WTC11 (cell line): ENCODE measurements at regions not wholly inside any gene's neighbourhood (a gene's known extent, or its start where the extent isn't known, plus 50 kb on each side); places are given as distances from the start of the nearest gene placed in this dataset.

Source experiments
- ATAC-seq: fragments of 200-7000 bp; cut with Tn5 transposase; 2 replicates; pipeline ENCODE4 v1.10.0; 2021; ENCODE audit warnings: mild to moderate bottlenecking, moderate library complexity
- CTCF ChIA-PET: fragments of 300-600 bp; sonication (Branson Sonifier 250); formaldehyde crosslinking; loops from one replicate; lab custom pipeline; 2021; ENCODE audit warnings: antibody characterized with exemption; lab: Charles Lee
- POLR2A ChIA-PET: fragments of 350-600 bp; sonication (Branson Sonifier 250); formaldehyde crosslinking; loops from one replicate; lab custom pipeline; 2021; ENCODE audit warnings: antibody characterized with exemption; lab: Charles Lee
- DNase-seq: peaks from one replicate; pipeline ENCODE4 v3.0.0; 2021; ENCODE audit warnings: low spot score
- H3K27ac Mint-ChIP-seq: 2 replicates; pipeline ENCODE4 v1.8.0; 2021; ENCODE audit warnings: mixed read lengths
- H3K27me3 Mint-ChIP-seq: 2 replicates; pipeline ENCODE4 v1.8.0; 2021; ENCODE audit warnings: low read depth, mild to moderate bottlenecking, moderate library complexity, mixed read lengths
- H3K36me3 Mint-ChIP-seq: 2 replicates; pipeline ENCODE4 v1.8.0; 2021; ENCODE audit warnings: mixed read lengths
- H3K4me1 Mint-ChIP-seq: 2 replicates; pipeline ENCODE4 v1.8.0; 2022; ENCODE audit warnings: mixed read lengths
- H3K4me3 Mint-ChIP-seq: 2 replicates; pipeline ENCODE4 v1.8.0; 2021; ENCODE audit warnings: mild to moderate bottlenecking, moderate library complexity, mixed read lengths
- H3K9me3 Mint-ChIP-seq: 2 replicates; pipeline ENCODE4 v1.8.0; 2021; ENCODE audit warnings: mixed read lengths
- CREB1 ChIP-seq: sonication (generic); formaldehyde crosslinking; IDR thresholded peaks from 2 replicates; pipeline ENCODE4 v1.8.0; 2023; ENCODE audit warnings: mild to moderate bottlenecking, missing genetic modification reagents
- CREM ChIP-seq: sonication (generic); formaldehyde crosslinking; IDR thresholded peaks from 2 replicates; pipeline ENCODE4 v1.8.1; 2022; ENCODE audit warnings: mild to moderate bottlenecking, missing genetic modification reagents, moderate library complexity
- GTF2I ChIP-seq: fragments of 250-450 bp; sonication (Bioruptor Pico); conservative IDR thresholded peaks from 2 replicates; pipeline ENCODE4 v1.4.0; 2021; ENCODE audit warnings: mild to moderate bottlenecking
- IRF2 ChIP-seq: sonication (generic); formaldehyde crosslinking; IDR thresholded peaks from 2 replicates; pipeline ENCODE4 v1.8.0; 2022; ENCODE audit warnings: low read depth, missing genetic modification reagents, borderline replicate concordance
- JUN ChIP-seq: sonication (generic); formaldehyde crosslinking; IDR thresholded peaks from 2 replicates; pipeline ENCODE4 v1.8.0; 2023; ENCODE audit warnings: mild to moderate bottlenecking, missing genetic modification reagents
- NFE2L1 ChIP-seq: sonication (generic); formaldehyde crosslinking; IDR thresholded peaks from 2 replicates; pipeline ENCODE4 v1.8.1; 2023; ENCODE audit warnings: missing genetic modification reagents
- TCF7 ChIP-seq: sonication (generic); formaldehyde crosslinking; IDR thresholded peaks from 2 replicates; pipeline ENCODE4 v1.8.0; 2022; ENCODE audit warnings: mild to moderate bottlenecking, low read depth, missing genetic modification reagents, moderate library complexity
- ZNF121 ChIP-seq: sonication (generic); formaldehyde crosslinking; IDR thresholded peaks from 2 replicates; pipeline ENCODE4 v1.8.0; 2023; ENCODE audit warnings: missing genetic modification reagents
- ZNF138 ChIP-seq: sonication (generic); formaldehyde crosslinking; conservative IDR thresholded peaks from 2 replicates; pipeline ENCODE4 v1.8.1; 2022; ENCODE audit warnings: mild to moderate bottlenecking, moderate library complexity, missing genetic modification reagents
- ZNF416 ChIP-seq: fragments of 250-450 bp; sonication (Bioruptor Pico); IDR thresholded peaks from 2 replicates; pipeline ENCODE4 v1.9.0; 2021; ENCODE audit warnings: mild to moderate bottlenecking, inconsistent platforms
- ZNF423 ChIP-seq: fragments of 250-450 bp; sonication (Bioruptor Pico); IDR thresholded peaks from 2 replicates; pipeline ENCODE4 v2.1.2; 2022; ENCODE audit warnings: mild to moderate bottlenecking, moderate library complexity
- TF ChIP-seq, protein P1 (sequence below): fragments of 200-600 bp; IDR thresholded peaks from 2 replicates; pipeline ENCODE4 v1.8.0; 2022; ENCODE audit warnings: antibody characterized with exemption
- TF ChIP-seq, protein P2 (sequence below): sonication (generic); formaldehyde crosslinking; IDR thresholded peaks from 2 replicates; pipeline ENCODE4 v1.8.1; 2022; ENCODE audit warnings: low read depth, mild to moderate bottlenecking, moderate library complexity, missing genetic modification reagents, borderline replicate concordance
- TF ChIP-seq, protein P3 (sequence below): sonication (generic); formaldehyde crosslinking; IDR thresholded peaks from 2 replicates; pipeline ENCODE4 v1.8.1; 2022; ENCODE audit warnings: mild to moderate bottlenecking, missing genetic modification reagents, moderate library complexity, borderline replicate concordance
- TF ChIP-seq, protein P4 (sequence below): sonication (generic); formaldehyde crosslinking; IDR thresholded peaks from 2 replicates; pipeline ENCODE4 v1.8.0; 2022; ENCODE audit warnings: mild to moderate bottlenecking, missing genetic modification reagents
- TF ChIP-seq, protein P5 (sequence below): sonication (generic); formaldehyde crosslinking; IDR thresholded peaks from 2 replicates; pipeline ENCODE4 v1.8.0; 2022; ENCODE audit warnings: mild to moderate bottlenecking, missing genetic modification reagents
- TF ChIP-seq, protein P6 (sequence below): fragments of 250-450 bp; sonication (Bioruptor Pico); IDR thresholded peaks from 2 replicates; pipeline ENCODE4 v2.1.2; 2022; ENCODE audit warnings: mild to moderate bottlenecking, moderate library complexity
- TF ChIP-seq, protein P7 (sequence below): sonication (generic); formaldehyde crosslinking; IDR thresholded peaks from 2 replicates; pipeline ENCODE4 v1.8.0; 2023; ENCODE audit warnings: missing genetic modification reagents
- TF ChIP-seq, protein P8 (sequence below): fragments of 250-450 bp; sonication (Bioruptor Pico); IDR thresholded peaks from 2 replicates; pipeline ENCODE4 v1.9.0; 2021; ENCODE audit warnings: mild to moderate bottlenecking, borderline replicate concordance
- TF ChIP-seq, protein P9 (sequence below): sonication (generic); formaldehyde crosslinking; IDR thresholded peaks from 2 replicates; pipeline ENCODE4 v1.8.1; 2022; ENCODE audit warnings: mild to moderate bottlenecking, moderate library complexity, missing genetic modification reagents
- TF ChIP-seq, protein P10 (sequence below): sonication (generic); formaldehyde crosslinking; IDR thresholded peaks from 2 replicates; pipeline ENCODE4 v1.8.0; 2022; ENCODE audit warnings: mild to moderate bottlenecking, missing genetic modification reagents

DNA sequence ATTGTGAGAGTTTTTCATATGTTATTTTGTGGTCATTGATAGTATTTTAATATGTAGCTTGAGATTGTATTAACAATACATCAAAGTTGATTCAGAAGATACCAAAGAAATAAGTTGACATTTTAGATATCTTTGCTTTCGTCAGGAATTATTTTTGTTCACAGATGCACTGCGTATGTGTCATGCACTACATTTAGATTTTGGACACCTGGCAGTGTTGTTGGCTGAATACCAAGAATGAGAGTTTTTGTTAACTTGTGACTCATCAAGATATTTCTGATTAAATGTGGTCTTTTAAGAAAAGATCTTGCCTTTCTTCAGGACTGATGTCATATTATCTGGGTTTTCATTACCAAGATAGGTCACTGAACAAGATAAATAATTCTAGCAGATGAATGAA, 633.4 kb downstream of the CENPC start:
- ChIA-PET POLR2A (no interaction called here), CTCF (no interaction called here)
- Mint-ChIP-seq H3K4me3 (no peak overlapping the region), H3K4me1 (no peaks in the 10 kb centered on the region), H3K36me3 (no peaks in the 10 kb centered on the region), H3K9me3 (no peaks in the 10 kb centered on the region), H3K27me3 (no peaks in the 10 kb centered on the region), H3K27ac (no peak overlapping the region)
- DNase-seq (no peak), ATAC-seq (no peak)
- no peak for TF ChIP-seq ZNF121 (CRISPR knock-in tag)
- no peak for TF ChIP-seq JUN (CRISPR knock-in tag)
- TF ChIP-seq, protein P1, sequence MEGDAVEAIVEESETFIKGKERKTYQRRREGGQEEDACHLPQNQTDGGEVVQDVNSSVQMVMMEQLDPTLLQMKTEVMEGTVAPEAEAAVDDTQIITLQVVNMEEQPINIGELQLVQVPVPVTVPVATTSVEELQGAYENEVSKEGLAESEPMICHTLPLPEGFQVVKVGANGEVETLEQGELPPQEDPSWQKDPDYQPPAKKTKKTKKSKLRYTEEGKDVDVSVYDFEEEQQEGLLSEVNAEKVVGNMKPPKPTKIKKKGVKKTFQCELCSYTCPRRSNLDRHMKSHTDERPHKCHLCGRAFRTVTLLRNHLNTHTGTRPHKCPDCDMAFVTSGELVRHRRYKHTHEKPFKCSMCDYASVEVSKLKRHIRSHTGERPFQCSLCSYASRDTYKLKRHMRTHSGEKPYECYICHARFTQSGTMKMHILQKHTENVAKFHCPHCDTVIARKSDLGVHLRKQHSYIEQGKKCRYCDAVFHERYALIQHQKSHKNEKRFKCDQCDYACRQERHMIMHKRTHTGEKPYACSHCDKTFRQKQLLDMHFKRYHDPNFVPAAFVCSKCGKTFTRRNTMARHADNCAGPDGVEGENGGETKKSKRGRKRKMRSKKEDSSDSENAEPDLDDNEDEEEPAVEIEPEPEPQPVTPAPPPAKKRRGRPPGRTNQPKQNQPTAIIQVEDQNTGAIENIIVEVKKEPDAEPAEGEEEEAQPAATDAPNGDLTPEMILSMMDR, result no peak
- TF ChIP-seq, protein P2, sequence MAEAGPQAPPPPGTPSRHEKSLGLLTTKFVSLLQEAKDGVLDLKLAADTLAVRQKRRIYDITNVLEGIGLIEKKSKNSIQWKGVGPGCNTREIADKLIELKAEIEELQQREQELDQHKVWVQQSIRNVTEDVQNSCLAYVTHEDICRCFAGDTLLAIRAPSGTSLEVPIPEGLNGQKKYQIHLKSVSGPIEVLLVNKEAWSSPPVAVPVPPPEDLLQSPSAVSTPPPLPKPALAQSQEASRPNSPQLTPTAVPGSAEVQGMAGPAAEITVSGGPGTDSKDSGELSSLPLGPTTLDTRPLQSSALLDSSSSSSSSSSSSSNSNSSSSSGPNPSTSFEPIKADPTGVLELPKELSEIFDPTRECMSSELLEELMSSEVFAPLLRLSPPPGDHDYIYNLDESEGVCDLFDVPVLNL (CRISPR knock-in tag), result no peak
- no peak for TF ChIP-seq NFE2L1 (CRISPR knock-in tag)
- TF ChIP-seq, protein P3, sequence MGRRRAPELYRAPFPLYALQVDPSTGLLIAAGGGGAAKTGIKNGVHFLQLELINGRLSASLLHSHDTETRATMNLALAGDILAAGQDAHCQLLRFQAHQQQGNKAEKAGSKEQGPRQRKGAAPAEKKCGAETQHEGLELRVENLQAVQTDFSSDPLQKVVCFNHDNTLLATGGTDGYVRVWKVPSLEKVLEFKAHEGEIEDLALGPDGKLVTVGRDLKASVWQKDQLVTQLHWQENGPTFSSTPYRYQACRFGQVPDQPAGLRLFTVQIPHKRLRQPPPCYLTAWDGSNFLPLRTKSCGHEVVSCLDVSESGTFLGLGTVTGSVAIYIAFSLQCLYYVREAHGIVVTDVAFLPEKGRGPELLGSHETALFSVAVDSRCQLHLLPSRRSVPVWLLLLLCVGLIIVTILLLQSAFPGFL, result no peak
- no peak for TF ChIP-seq CREB1 (CRISPR knock-in tag)
- TF ChIP-seq, protein P4, sequence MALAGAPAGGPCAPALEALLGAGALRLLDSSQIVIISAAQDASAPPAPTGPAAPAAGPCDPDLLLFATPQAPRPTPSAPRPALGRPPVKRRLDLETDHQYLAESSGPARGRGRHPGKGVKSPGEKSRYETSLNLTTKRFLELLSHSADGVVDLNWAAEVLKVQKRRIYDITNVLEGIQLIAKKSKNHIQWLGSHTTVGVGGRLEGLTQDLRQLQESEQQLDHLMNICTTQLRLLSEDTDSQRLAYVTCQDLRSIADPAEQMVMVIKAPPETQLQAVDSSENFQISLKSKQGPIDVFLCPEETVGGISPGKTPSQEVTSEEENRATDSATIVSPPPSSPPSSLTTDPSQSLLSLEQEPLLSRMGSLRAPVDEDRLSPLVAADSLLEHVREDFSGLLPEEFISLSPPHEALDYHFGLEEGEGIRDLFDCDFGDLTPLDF, result no peak
- TF ChIP-seq, protein P5, sequence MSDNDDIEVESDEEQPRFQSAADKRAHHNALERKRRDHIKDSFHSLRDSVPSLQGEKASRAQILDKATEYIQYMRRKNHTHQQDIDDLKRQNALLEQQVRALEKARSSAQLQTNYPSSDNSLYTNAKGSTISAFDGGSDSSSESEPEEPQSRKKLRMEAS (CRISPR knock-in tag), result no peak
- no peak for TF ChIP-seq ZNF423 (CRISPR knock-in tag)
- TF ChIP-seq, protein P6, sequence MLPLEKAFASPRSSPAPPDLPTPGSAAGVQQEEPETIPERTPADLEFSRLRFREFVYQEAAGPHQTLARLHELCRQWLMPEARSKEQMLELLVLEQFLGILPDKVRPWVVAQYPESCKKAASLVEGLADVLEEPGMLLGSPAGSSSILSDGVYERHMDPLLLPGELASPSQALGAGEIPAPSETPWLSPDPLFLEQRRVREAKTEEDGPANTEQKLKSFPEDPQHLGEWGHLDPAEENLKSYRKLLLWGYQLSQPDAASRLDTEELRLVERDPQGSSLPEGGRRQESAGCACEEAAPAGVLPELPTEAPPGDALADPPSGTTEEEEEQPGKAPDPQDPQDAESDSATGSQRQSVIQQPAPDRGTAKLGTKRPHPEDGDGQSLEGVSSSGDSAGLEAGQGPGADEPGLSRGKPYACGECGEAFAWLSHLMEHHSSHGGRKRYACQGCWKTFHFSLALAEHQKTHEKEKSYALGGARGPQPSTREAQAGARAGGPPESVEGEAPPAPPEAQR (CRISPR knock-in tag), result no peak
- TF ChIP-seq, protein P7, sequence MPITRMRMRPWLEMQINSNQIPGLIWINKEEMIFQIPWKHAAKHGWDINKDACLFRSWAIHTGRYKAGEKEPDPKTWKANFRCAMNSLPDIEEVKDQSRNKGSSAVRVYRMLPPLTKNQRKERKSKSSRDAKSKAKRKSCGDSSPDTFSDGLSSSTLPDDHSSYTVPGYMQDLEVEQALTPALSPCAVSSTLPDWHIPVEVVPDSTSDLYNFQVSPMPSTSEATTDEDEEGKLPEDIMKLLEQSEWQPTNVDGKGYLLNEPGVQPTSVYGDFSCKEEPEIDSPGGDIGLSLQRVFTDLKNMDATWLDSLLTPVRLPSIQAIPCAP, result no peak
- no peak for TF ChIP-seq GTF2I (CRISPR knock-in tag)
- no peak for TF ChIP-seq ZNF138 (CRISPR knock-in tag)

DNA sequence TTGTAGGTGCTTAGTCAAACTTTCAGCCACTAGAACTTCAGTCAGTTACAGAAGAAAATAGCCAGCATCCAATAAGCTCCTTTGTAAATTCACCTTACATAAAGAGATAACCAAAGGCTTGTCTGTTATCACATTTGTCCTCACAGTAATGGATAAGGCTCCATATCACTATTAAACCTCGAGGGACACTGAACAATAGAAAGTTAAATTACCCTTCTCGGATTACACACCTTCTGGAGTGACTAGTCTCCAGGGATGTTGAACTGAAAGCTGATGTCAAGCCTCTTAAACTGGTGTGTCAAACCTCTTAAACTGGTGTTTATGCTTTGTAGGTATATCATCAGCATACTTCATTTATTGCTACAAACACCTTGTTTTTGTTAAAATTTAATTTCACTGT, 639.0 kb downstream of the CENPC start:
- Mint-ChIP-seq H3K4me3 (no peak overlapping the region), H3K36me3 (no peaks in the 10 kb centered on the region; the same call in 1 of the 2 replicates), H3K9me3 (peaks cover 4% of the 10 kb centered on the region), H3K4me1 (peaks cover 12% of the 10 kb centered on the region), H3K27me3 (no peaks in the 10 kb centered on the region), H3K27ac (no peak overlapping the region)
- DNase-seq (no peak), ATAC-seq (peak; percentile 87)
- ChIA-PET POLR2A (no interaction called here), CTCF (no interaction called here)
- TF ChIP-seq TCF7 (CRISPR knock-in tag), result no peak
- TF ChIP-seq, protein P8, sequence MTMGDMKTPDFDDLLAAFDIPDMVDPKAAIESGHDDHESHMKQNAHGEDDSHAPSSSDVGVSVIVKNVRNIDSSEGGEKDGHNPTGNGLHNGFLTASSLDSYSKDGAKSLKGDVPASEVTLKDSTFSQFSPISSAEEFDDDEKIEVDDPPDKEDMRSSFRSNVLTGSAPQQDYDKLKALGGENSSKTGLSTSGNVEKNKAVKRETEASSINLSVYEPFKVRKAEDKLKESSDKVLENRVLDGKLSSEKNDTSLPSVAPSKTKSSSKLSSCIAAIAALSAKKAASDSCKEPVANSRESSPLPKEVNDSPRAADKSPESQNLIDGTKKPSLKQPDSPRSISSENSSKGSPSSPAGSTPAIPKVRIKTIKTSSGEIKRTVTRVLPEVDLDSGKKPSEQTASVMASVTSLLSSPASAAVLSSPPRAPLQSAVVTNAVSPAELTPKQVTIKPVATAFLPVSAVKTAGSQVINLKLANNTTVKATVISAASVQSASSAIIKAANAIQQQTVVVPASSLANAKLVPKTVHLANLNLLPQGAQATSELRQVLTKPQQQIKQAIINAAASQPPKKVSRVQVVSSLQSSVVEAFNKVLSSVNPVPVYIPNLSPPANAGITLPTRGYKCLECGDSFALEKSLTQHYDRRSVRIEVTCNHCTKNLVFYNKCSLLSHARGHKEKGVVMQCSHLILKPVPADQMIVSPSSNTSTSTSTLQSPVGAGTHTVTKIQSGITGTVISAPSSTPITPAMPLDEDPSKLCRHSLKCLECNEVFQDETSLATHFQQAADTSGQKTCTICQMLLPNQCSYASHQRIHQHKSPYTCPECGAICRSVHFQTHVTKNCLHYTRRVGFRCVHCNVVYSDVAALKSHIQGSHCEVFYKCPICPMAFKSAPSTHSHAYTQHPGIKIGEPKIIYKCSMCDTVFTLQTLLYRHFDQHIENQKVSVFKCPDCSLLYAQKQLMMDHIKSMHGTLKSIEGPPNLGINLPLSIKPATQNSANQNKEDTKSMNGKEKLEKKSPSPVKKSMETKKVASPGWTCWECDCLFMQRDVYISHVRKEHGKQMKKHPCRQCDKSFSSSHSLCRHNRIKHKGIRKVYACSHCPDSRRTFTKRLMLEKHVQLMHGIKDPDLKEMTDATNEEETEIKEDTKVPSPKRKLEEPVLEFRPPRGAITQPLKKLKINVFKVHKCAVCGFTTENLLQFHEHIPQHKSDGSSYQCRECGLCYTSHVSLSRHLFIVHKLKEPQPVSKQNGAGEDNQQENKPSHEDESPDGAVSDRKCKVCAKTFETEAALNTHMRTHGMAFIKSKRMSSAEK (CRISPR knock-in tag), result no peak
- TF ChIP-seq, protein P9, sequence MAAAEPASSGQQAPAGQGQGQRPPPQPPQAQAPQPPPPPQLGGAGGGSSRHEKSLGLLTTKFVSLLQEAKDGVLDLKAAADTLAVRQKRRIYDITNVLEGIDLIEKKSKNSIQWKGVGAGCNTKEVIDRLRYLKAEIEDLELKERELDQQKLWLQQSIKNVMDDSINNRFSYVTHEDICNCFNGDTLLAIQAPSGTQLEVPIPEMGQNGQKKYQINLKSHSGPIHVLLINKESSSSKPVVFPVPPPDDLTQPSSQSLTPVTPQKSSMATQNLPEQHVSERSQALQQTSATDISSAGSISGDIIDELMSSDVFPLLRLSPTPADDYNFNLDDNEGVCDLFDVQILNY (CRISPR knock-in tag), result no peak
- TF ChIP-seq ZNF416 (CRISPR knock-in tag), result no peak
- no peak for TF ChIP-seq IRF2 (CRISPR knock-in tag)
- TF ChIP-seq CREM (CRISPR knock-in tag), result no peak
- TF ChIP-seq, protein P10, sequence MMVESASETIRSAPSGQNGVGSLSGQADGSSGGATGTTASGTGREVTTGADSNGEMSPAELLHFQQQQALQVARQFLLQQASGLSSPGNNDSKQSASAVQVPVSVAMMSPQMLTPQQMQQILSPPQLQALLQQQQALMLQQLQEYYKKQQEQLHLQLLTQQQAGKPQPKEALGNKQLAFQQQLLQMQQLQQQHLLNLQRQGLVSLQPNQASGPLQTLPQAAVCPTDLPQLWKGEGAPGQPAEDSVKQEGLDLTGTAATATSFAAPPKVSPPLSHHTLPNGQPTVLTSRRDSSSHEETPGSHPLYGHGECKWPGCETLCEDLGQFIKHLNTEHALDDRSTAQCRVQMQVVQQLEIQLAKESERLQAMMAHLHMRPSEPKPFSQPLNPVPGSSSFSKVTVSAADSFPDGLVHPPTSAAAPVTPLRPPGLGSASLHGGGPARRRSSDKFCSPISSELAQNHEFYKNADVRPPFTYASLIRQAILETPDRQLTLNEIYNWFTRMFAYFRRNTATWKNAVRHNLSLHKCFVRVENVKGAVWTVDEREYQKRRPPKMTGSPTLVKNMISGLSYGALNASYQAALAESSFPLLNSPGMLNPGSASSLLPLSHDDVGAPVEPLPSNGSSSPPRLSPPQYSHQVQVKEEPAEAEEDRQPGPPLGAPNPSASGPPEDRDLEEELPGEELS (CRISPR knock-in tag), result no peak
- no peak for TF ChIP-seq GTF2I (CRISPR knock-in tag)
